ENCODE measurements at regions not wholly inside any gene's neighbourhood (a gene's known extent, or its start where the extent isn't known, plus 50 kb on each side); places are given as distances from the start of the nearest gene placed in this dataset.

- DNase-seq, result no peak
- Mint-ChIP-seq H3K27me3 (peaks cover 19% of the 10 kb centered on the region), H3K9me3 (peaks cover 20% of the 10 kb centered on the region), H3K36me3 (ENCODE audit: low read depth) (no peaks in the 10 kb centered on the region), H3K4me1 (no peaks in the 10 kb centered on the region), H3K27ac (no peak overlapping the region), H3K4me3 (no peak overlapping the region)
- CTCF ChIA-PET, result no interaction called here
- intact Hi-C loops (cut with micrococcal nuclease), result no loop called here
- no peak for TF ChIP-seq CTCF (IDR thresholded peaks at IDR 0.05)
- no peak for ATAC-seq (ENCODE audit: low read depth)
- POLR2A ChIA-PET, result interaction anchor here (0.7 kb wide), 1 partner anchor 20 kb away, joined by 3 read pairs; no protein-coding TSS in a partner anchor
Measured at GRCh38 chr7:106413446-106413845, 128.7 kb upstream of the NAMPT start.

- Mint-ChIP-seq H3K4me3 (no peak overlapping the region), H3K27ac (no peak overlapping the region), H3K36me3 (ENCODE audit: low read depth) (no peaks in the 10 kb centered on the region), H3K27me3 (peaks cover 11% of the 10 kb centered on the region), H3K4me1 (no peaks in the 10 kb centered on the region), H3K9me3 (no peaks in the 10 kb centered on the region)
- no peak for TF ChIP-seq CTCF (IDR thresholded peaks at IDR 0.05)
- ATAC-seq (ENCODE audit: low read depth) (no peak), DNase-seq (no peak)
- CTCF ChIA-PET, result no interaction called here
- intact Hi-C loops (cut with micrococcal nuclease), result no loop called here
- POLR2A ChIA-PET, result no interaction called here
Measured at GRCh38 chr7:106405697-106406141, 120.9 kb upstream of the NAMPT start.

GRCh38 chr7:106402898-106403297 lies 118.1 kb upstream of the NAMPT start:
- no peaks in the 10 kb centered on the region for H3K4me1 Mint-ChIP-seq
- ChIA-PET POLR2A (no interaction called here), CTCF (no interaction called here)
- no peak overlapping the region for H3K27ac Mint-ChIP-seq
- DNase-seq, result no peak
- peaks cover 9% of the 10 kb centered on the region for H3K27me3 Mint-ChIP-seq
- intact Hi-C loops (cut with micrococcal nuclease), result no loop called here
- no peaks in the 10 kb centered on the region for H3K36me3 Mint-ChIP-seq (ENCODE audit: low read depth)
- ATAC-seq (ENCODE audit: low read depth), result no peak
- no peak overlapping the region for H3K4me3 Mint-ChIP-seq
- H3K9me3 Mint-ChIP-seq, result no peaks in the 10 kb centered on the region
- TF ChIP-seq CTCF (IDR thresholded peaks at IDR 0.05), result no peak

- DNase-seq (no peak), ATAC-seq (ENCODE audit: low read depth) (no peak)
- H3K4me3 Mint-ChIP-seq, result no peak overlapping the region
- CTCF ChIA-PET, result interaction anchor here (1.3 kb wide), 1 partner anchor 61 kb away, joined by 5 read pairs; no protein-coding TSS in a partner anchor
- intact Hi-C loops (cut with micrococcal nuclease), result no loop called here
- no peaks in the 10 kb centered on the region for H3K36me3 Mint-ChIP-seq (ENCODE audit: low read depth)
- peaks cover 13% of the 10 kb centered on the region for H3K27me3 Mint-ChIP-seq
- POLR2A ChIA-PET, result no interaction called here
- no peak for TF ChIP-seq CTCF (IDR thresholded peaks at IDR 0.05)
- no peaks in the 10 kb centered on the region for H3K9me3 Mint-ChIP-seq
- H3K27ac Mint-ChIP-seq, result no peak overlapping the region
- H3K4me1 Mint-ChIP-seq, result no peaks in the 10 kb centered on the region
Measured at GRCh38 chr7:106400923-106401322, 116.1 kb upstream of the NAMPT start.

- no peaks in the 10 kb centered on the region for H3K9me3 Mint-ChIP-seq
- DNase-seq (no peak), ATAC-seq (ENCODE audit: low read depth) (no peak)
- TF ChIP-seq CTCF (IDR thresholded peaks at IDR 0.05), result no peak
- no peaks in the 10 kb centered on the region for H3K4me1 Mint-ChIP-seq
- peaks cover 22% of the 10 kb centered on the region for H3K27me3 Mint-ChIP-seq
- no peak overlapping the region for H3K27ac Mint-ChIP-seq
- no peaks in the 10 kb centered on the region for H3K36me3 Mint-ChIP-seq (ENCODE audit: low read depth)
- intact Hi-C loops (cut with micrococcal nuclease), result no loop called here
- CTCF ChIA-PET, result no interaction called here
- POLR2A ChIA-PET, result no interaction called here
- no peak overlapping the region for H3K4me3 Mint-ChIP-seq
Measured at GRCh38 chr7:106398786-106399185, 114.0 kb upstream of the NAMPT start.
